Activated T-cell treated with anti-CD3 and anti-CD28 coated beads, Interleukin-2, amount 50 U/mL, for 4 hours (primary cell): ENCODE measurements at regions not wholly inside any gene's neighbourhood (a gene's known extent, or its start where the extent isn't known, plus 50 kb on each side); places are given as distances from the start of the nearest gene placed in this dataset.

Experiments used
- ATAC-seq, 2 donors: fragments of 200-7000 bp; cut with Tn5 transposase; one replicate each; pipeline ENCODE4 v1.10.0; 2021
- DNase-seq: peaks from one replicate; pipeline ENCODE4 v3.0.0-alpha.2; 2020
- H3K27me3 Mint-ChIP-seq: one replicate; pipeline ENCODE4 v1.8.0; 2021; ENCODE audit warnings: low read depth, mixed read lengths
- H3K36me3 Mint-ChIP-seq: one replicate; pipeline ENCODE4 v1.8.0; 2022; ENCODE audit warnings: mixed read lengths; ENCODE audit not compliant: insufficient read depth
- H3K4me1 Mint-ChIP-seq: one replicate; pipeline ENCODE4 v1.8.0; 2021; ENCODE audit warnings: low read depth, mixed read lengths
- H3K4me3 Mint-ChIP-seq: one replicate; pipeline ENCODE4 v1.8.0; 2021; ENCODE audit warnings: mild to moderate bottlenecking, moderate library complexity, mixed read lengths
- H3K9me3 Mint-ChIP-seq: one replicate; pipeline ENCODE4 v1.8.0; 2021; ENCODE audit warnings: mixed read lengths

DNA sequence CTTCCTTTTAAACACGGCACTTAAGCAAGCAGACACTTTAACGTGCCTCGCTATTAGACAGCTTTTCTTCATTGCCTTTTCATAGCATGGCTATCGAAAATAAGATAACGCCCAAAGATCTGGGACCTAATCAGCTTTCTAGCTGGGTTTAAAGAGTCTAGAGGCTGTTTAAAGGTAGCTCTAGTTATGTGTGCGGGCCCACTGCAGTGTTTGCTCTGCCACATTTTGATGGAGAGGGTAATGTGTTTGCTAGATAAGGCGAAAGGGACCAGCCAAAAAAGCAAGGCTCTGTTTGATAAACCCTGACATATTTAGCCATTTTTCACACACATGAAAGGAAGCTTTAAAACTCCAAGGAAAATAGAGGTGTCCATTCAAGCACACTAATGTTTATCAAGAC is 91.6 kb downstream of the NR2F2 start:
- Mint-ChIP-seq H3K4me1 (peaks cover 2% of the 10 kb centered on the region), H3K4me3 (no peak overlapping the region), H3K27me3 (peaks cover 34% of the 10 kb centered on the region), H3K36me3 (no peaks in the 10 kb centered on the region), H3K9me3 (no peaks in the 10 kb centered on the region)
- DNase-seq = no peak
- no peak for ATAC-seq

DNA sequence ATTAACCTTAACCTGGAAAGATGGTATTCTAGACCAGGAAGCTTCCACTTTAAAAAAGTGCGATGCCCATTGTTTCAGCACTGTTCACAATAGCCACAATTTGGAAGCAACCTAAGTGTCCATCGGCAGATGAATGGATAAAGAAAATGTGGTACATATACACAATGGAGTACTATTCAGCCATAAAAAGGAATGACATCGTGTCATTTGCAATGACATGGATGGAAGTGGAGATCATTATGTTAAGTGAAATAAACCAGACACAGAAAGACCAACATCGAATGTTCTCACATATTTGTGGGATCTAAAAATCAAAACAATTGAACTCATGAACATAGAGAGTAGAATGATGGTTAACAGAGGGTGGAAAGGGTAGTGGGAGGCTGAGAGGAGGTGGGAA is 94.2 kb downstream of the NR2F2 start:
- ATAC-seq = no peak
- peaks cover 11% of the 10 kb centered on the region for H3K27me3 Mint-ChIP-seq
- H3K4me3 Mint-ChIP-seq = no peak overlapping the region
- no peaks in the 10 kb centered on the region for H3K4me1 Mint-ChIP-seq
- no peaks in the 10 kb centered on the region for H3K36me3 Mint-ChIP-seq
- no peak for DNase-seq
- no peaks in the 10 kb centered on the region for H3K9me3 Mint-ChIP-seq

DNA sequence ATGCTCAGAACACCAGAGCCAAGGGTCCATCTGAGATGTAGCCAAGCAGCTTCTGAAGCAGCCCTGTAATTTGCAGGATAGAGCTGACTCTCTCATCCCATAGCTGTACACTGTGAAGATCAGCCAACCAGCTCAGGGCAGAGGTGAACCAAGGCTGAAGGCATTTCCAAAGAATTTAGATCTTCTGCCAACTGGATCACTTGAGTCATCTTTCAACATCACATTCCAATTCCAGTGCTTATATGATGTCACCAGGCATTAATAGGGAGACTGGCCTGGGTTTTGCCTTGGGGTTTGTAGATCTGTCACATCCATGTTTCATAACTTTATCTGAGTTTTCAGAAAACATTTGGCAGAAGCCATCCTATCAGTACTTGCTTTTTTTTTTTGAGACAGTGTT is 98.2 kb downstream of the NR2F2 start:
- ATAC-seq = no peak
- Mint-ChIP-seq H3K4me3 (no peak overlapping the region), H3K9me3 (no peaks in the 10 kb centered on the region), H3K27me3 (peaks cover 4% of the 10 kb centered on the region), H3K4me1 (no peaks in the 10 kb centered on the region), H3K36me3 (no peaks in the 10 kb centered on the region)
- DNase-seq = no peak

DNA sequence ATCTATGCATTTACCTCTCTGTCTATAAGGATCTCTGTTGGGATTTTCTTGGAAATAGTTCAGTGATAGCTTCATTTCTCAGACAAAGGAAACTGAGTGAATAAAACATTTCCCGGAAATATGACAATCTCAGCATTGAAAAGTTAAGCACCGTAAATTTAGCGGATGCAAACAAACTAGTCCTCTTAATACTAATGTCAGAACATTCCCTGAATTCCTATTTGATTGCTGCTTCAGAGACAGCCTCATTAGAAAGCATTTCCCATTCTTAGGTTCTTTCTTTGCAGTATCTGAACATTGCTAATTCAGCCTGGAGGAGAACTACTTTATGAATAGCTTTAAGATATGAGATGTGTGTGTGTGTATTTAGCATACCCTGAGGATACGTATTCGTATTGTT is 101.3 kb downstream of the NR2F2 start:
- Mint-ChIP-seq H3K4me3 (no peak overlapping the region), H3K27me3 (peaks cover 3% of the 10 kb centered on the region), H3K36me3 (no peaks in the 10 kb centered on the region), H3K4me1 (no peaks in the 10 kb centered on the region), H3K9me3 (no peaks in the 10 kb centered on the region)
- DNase-seq (no peak), ATAC-seq (no peak)

DNA sequence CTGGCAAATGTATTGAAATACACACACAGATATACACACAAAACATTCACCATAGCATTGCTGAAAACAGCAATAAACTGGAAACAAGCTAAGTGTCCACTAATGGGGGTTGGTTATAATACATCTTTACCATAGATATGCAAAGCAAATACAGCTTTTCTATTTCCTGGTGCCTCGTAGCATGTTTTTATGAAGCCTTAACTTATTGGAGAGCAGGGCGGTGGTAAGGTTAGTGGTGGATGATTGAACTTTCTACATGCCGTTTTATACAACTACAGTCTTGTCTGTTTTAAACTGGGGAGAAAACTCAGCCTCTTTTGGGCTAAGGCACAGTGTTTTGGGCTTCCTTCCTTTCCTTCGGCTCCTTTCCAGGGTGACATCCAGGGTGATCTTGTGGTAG is 104.5 kb downstream of the NR2F2 start:
- no peak for ATAC-seq
- no peaks in the 10 kb centered on the region for H3K9me3 Mint-ChIP-seq
- H3K4me1 Mint-ChIP-seq = no peaks in the 10 kb centered on the region
- no peaks in the 10 kb centered on the region for H3K27me3 Mint-ChIP-seq
- no peaks in the 10 kb centered on the region for H3K36me3 Mint-ChIP-seq
- no peak overlapping the region for H3K4me3 Mint-ChIP-seq
- DNase-seq = no peak

DNA sequence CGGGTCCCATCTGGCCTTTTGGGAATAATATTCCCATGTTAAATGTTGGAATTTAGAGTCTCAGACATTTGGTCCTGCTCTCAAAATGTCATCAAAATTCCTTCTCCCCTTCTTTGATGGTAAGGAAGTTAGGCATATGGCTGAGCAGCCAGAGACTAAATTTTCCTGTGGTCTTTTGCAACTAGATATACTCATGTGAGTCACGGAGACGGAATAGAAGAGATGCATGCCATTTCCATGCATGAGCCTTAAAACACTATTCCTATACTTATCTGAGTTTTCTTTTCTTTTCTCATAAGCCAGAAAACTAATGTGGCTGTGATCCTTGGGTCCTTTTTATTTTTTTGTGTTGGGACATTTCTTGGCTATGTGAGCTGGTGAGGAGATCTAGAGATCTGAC is 105.3 kb downstream of the NR2F2 start:
- H3K4me1 Mint-ChIP-seq = no peaks in the 10 kb centered on the region
- ATAC-seq = no peak

DNA sequence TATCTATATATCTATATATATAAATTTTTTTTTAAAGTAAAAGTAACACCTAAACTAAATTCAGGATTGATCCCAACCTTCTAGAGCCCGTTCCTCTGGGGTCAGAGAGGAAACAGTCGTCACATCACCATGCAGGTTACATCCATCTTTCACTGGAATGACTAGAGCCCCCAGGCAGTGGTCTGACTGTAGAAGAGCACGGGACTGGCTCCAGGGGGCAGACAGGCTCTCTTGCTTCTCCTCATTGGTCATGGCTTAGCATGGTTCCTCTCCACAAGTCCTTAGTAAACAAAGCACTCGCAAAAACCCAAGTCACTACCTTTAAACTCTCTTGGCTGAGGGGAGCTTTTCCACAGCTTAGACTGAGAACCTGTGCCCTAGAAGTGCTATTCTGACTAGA is 110.5 kb downstream of the NR2F2 start:
- Mint-ChIP-seq H3K4me3 (no peak overlapping the region), H3K4me1 (no peaks in the 10 kb centered on the region), H3K9me3 (peaks cover 6% of the 10 kb centered on the region), H3K27me3 (peaks cover 1% of the 10 kb centered on the region), H3K36me3 (no peaks in the 10 kb centered on the region)
- no peak for DNase-seq
- no peak for ATAC-seq

More for the DNA sequence above, 105.3 kb downstream of the NR2F2 start:
- no peak for DNase-seq
- H3K27me3 Mint-ChIP-seq = peaks cover 1% of the 10 kb centered on the region
- H3K9me3 Mint-ChIP-seq = no peaks in the 10 kb centered on the region
- H3K36me3 Mint-ChIP-seq = no peaks in the 10 kb centered on the region
- H3K4me3 Mint-ChIP-seq = no peak overlapping the region

DNA sequence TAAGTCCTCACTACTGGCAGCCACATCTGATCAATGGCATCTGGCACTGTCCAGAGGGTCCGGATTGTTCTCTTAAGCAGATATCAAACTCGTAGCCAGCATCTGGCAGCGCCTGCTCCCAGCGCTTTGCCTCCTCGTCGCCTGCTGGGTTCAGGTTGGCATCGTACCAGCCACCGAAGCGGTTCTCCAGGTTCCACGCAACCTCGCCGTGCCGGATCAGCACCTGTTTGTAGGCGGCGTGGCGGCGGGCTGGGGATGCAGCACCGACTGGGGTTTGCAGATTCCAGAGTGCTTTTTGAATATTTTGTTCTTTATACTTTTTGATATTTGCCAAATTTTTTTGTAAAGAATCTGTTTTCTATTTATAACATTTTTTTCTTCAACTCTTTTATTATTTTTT is 111.6 kb downstream of the NR2F2 start:
- Mint-ChIP-seq H3K27me3 (peaks cover 1% of the 10 kb centered on the region), H3K36me3 (no peaks in the 10 kb centered on the region), H3K4me3 (no peak overlapping the region), H3K4me1 (no peaks in the 10 kb centered on the region), H3K9me3 (peaks cover 6% of the 10 kb centered on the region)
- ATAC-seq = no peak
- DNase-seq = no peak

DNA sequence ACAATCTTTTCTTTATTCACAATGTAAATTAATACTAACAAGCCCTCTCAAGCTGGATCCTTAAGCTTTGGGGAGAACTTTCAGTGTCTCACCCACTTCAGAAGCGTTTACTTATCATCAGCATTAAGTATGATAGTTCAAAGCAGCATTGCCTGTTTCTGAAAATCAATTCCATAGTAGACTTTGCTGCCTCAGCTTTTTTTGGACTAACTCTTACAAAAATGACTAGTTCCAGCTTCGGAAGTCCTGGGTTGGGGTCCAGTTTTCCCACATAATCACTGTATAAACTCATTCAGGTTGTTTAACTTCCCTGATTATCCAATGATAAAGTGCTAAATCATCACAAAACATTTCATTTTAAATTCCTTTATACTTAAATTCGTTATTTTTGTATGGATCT is 114.4 kb downstream of the NR2F2 start:
- ATAC-seq (no peak), DNase-seq (no peak)
- H3K4me3 Mint-ChIP-seq = no peak overlapping the region
- no peaks in the 10 kb centered on the region for H3K36me3 Mint-ChIP-seq
- no peaks in the 10 kb centered on the region for H3K4me1 Mint-ChIP-seq
- peaks cover 6% of the 10 kb centered on the region for H3K9me3 Mint-ChIP-seq
- H3K27me3 Mint-ChIP-seq = peaks cover 1% of the 10 kb centered on the region

DNA sequence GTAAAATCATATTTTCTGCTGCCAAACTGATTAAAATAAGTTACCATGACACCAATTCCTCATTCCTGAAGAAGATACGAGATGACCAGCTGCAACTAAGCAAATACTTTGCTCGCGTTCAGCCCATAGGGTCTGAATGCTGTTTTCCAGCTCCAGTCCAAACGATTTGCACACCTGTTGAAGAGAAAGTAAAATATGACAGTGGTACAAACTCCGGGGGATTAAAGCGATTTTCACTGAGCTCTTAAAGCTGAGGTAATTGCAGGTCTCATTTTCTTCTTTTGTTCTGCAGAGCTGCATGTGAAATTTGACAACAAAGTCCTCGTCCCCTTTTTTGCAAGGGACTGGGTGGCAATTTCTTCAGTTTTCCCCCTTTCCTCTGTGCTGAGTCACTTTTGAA is 118.4 kb downstream of the NR2F2 start:
- Mint-ChIP-seq H3K4me1 (no peaks in the 10 kb centered on the region), H3K9me3 (no peaks in the 10 kb centered on the region), H3K4me3 (no peak overlapping the region), H3K27me3 (peaks cover 2% of the 10 kb centered on the region), H3K36me3 (no peaks in the 10 kb centered on the region)
- no peak for DNase-seq
- no peak for ATAC-seq

DNA sequence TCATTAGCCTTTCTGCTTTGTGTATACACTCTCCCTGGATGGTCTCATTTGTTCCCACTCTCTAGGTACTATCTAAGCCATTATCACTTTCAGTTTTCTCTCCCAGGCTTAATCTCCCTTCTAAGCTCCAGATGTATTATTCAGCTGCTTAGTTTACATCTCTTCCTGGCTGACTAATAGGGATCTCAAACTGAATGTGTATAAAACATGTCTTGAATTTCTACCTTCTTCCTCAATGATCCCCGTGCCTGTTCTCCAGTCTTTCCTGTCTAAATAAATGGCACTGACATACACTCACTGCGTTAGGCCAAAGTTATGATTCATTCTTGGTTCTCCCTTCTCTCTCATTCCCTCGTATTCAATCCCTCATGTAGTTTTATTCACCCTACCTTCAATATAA is 127.3 kb downstream of the NR2F2 start:
- Mint-ChIP-seq H3K4me3 (no peak overlapping the region), H3K36me3 (no peaks in the 10 kb centered on the region), H3K9me3 (peaks cover 3% of the 10 kb centered on the region), H3K27me3 (peaks cover 13% of the 10 kb centered on the region), H3K4me1 (no peaks in the 10 kb centered on the region)
- ATAC-seq (no peak), DNase-seq (no peak)

DNA sequence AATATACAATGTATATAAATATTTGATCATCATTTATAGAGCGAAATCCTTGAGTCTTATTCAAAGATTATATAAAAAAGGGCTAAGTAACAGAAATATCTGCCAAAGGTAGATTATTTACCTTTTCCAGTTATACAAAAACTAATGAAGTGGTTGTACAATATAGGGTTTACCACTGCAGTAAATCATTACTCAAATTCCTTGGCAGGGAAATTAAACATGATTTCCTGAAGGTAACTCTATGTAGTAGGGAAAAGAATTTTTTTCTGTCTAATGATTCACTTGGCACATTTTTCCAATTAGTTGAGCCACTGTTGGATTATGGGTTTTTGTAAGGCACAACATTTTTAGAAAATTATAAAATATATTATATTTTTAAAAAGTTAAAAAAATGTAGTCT is 129.6 kb downstream of the NR2F2 start:
- ATAC-seq = no peak
- Mint-ChIP-seq H3K36me3 (no peaks in the 10 kb centered on the region), H3K9me3 (peaks cover 3% of the 10 kb centered on the region), H3K4me1 (no peaks in the 10 kb centered on the region), H3K27me3 (peaks cover 12% of the 10 kb centered on the region), H3K4me3 (no peak overlapping the region)
- DNase-seq = no peak

DNA sequence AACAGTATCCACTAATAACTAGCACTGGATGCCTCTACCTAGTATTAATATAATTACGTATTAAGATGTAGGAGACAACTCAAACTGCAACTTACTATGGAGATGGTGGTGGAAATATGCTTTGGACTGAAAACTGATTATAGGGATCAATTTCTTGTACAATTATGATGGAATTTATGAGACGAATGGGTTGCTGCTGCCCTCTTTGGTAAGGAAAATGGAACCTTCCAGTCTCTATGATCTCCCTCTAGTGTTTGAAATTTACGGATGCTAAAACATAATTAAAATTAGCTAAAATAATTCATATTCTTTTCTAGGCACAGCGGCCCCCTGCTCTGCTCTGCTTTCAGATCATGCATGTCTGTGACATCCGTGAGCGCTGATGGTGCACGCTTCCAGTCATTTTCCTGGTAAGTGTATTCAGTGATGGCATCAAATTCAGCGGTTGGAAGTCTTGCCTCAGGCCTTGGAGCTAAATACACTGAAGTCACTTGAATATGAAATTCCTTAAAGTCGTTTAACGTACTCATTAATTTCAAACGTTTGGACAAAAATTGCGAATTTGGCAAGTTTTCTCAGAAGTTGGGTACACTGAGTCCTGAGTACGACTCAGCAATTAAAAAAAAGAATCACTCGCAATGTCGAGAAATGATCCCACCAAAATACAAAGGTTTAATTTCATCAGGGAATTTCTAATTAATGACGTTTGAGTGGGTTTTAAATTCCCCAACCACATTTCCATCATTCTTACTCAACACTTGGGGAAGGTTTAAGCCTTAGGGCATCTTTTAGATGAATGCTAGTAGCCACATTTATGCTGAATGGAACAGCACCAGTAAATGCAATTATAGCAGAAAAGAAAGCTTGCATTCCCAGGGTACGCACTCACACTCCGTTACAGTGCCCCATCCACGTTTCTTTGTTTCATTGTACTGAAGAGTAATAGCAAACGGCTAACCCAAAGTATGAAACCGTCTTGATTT is 132.6 kb downstream of the NR2F2 start:
- no peaks in the 10 kb centered on the region for H3K36me3 Mint-ChIP-seq
- peaks cover 5% of the 10 kb centered on the region for H3K27me3 Mint-ChIP-seq
- peaks cover 3% of the 10 kb centered on the region for H3K9me3 Mint-ChIP-seq
- H3K4me1 Mint-ChIP-seq = no peaks in the 10 kb centered on the region
- no peak overlapping the region for H3K4me3 Mint-ChIP-seq
- DNase-seq (no peak), ATAC-seq (no peak)

DNA sequence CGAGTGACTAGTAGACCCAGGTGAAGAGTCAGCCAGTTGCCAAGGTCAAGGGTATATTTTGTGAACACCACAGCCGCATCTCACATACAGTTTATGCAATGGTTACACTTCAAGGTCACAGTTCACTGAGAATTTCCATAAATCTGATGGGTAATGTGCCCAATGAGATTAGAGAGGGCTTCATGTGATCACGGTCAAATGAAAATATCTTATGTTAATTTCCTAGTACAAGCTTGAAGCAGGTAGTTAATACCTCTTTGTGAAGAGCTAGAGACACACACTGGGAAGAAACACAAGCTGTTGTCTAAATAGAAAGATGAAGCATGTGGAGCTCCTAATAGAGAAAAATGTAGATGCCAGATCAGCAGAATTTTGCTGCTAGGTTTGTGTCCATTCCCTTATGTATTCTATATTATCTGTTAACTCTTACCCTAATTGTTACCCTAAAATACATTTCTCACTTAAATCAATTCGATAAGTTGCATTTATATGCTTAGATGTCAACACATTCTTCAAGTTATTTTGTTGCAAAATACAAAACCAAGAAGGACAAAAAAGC is 136.0 kb downstream of the NR2F2 start:
- DNase-seq (no peak), ATAC-seq (no peak)
- Mint-ChIP-seq H3K4me3 (no peak overlapping the region), H3K9me3 (no peaks in the 10 kb centered on the region), H3K27me3 (peaks cover 2% of the 10 kb centered on the region), H3K36me3 (no peaks in the 10 kb centered on the region), H3K4me1 (no peaks in the 10 kb centered on the region)

DNA sequence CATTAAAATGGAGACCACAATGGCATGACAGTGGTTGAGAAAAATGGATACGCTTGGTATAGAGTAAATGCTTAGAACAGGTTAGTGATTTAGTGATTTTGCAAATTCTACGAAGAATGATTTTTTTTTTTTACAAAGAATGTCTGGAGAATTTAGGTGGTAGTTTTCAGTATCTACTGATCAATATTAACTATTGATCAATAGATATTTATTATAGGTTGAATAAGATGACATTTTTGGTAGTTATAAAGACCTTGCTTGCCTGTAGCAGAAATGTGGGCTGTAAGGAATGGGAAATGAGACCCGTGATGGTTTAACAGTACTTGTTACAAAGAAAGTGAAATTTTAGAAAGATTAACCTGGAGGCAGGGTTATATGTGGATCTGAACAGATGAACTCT is 137.5 kb downstream of the NR2F2 start:
- DNase-seq = no peak
- Mint-ChIP-seq H3K4me3 (no peak overlapping the region), H3K4me1 (no peaks in the 10 kb centered on the region), H3K9me3 (no peaks in the 10 kb centered on the region), H3K36me3 (no peaks in the 10 kb centered on the region), H3K27me3 (peaks cover 2% of the 10 kb centered on the region)
- ATAC-seq = no peak
